ENCODE measurements at regions not wholly inside any gene's neighbourhood (a gene's known extent, or its start where the extent isn't known, plus 50 kb on each side); places are given as distances from the start of the nearest gene placed in this dataset.

- TF ChIP-seq, protein P1, sequence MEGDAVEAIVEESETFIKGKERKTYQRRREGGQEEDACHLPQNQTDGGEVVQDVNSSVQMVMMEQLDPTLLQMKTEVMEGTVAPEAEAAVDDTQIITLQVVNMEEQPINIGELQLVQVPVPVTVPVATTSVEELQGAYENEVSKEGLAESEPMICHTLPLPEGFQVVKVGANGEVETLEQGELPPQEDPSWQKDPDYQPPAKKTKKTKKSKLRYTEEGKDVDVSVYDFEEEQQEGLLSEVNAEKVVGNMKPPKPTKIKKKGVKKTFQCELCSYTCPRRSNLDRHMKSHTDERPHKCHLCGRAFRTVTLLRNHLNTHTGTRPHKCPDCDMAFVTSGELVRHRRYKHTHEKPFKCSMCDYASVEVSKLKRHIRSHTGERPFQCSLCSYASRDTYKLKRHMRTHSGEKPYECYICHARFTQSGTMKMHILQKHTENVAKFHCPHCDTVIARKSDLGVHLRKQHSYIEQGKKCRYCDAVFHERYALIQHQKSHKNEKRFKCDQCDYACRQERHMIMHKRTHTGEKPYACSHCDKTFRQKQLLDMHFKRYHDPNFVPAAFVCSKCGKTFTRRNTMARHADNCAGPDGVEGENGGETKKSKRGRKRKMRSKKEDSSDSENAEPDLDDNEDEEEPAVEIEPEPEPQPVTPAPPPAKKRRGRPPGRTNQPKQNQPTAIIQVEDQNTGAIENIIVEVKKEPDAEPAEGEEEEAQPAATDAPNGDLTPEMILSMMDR (IDR thresholded peaks at IDR 0.05): no peak
- no peak for TF ChIP-seq POLR2A (IDR thresholded peaks at IDR 0.05)
- TF ChIP-seq POLR2AphosphoS5 (IDR thresholded peaks at IDR 0.05): no peak
Observed at GRCh38 chr5:27706832-27707231, 668.4 kb upstream of the CDH9 start.
